NCI-H2171 (cell line): ENCODE measurements at regions not wholly inside any gene's neighbourhood (a gene's known extent, or its start where the extent isn't known, plus 50 kb on each side); places are given as distances from the start of the nearest gene placed in this dataset.
"Not testable (repeated sequence)": the region's sequence is repeated elsewhere in the genome, so short reads cannot be mapped to it uniquely, and the experiment has no call there.

ENCODE experiments used
- DNase-seq: peaks from one replicate; lab custom pipeline; 2025; lab: John Stamatoyannopoulos, UW

- not testable (repeated sequence) for DNase-seq
Observed at GRCh38 chr5:176060472-176061268, 92.6 kb upstream of the THOC3 start.

DNA sequence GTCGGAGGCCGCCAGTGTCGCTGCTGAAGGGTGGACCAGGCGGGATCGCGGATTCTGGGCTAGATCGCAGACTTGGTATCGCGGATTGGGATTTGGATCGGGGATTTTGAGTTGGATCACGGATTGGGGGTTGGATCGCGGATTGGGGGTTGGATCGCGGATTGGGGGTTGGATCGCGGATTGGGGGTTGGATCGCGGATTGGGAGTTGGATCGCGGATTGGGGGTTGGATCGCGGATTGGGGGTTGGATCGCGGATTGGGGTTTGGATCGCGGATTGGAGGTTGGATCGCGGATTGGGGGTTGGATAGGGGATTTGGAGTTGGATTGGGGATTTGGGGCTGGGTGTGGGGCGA is 93.1 kb upstream of the THOC3 start:
- DNase-seq: not testable (repeated sequence)

DNA sequence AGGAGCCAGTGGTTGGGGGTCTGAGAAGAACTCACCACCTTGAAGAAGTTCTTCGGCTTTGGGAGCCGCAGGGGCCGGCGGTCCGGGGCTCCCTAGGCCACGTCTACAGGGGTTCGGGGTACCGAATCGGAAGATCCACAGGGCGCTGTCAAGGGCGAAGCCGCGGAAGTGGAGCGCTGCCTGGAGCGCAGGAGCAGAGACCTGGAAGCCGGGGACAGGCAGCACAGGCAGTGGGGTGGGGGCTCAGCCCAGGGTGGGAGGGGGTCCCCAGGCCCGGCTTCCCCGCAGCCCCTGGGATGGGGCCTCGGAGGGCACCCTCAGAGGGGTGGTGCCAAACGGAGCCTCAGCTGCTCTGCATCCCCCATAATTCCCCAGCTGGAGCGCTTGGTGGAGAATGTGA is 93.5 kb upstream of the THOC3 start:
- DNase-seq: not testable (repeated sequence)

GRCh38 chr5:176066262-176066945 is 98.3 kb upstream of the THOC3 start:
- not testable (repeated sequence) for DNase-seq

DNA sequence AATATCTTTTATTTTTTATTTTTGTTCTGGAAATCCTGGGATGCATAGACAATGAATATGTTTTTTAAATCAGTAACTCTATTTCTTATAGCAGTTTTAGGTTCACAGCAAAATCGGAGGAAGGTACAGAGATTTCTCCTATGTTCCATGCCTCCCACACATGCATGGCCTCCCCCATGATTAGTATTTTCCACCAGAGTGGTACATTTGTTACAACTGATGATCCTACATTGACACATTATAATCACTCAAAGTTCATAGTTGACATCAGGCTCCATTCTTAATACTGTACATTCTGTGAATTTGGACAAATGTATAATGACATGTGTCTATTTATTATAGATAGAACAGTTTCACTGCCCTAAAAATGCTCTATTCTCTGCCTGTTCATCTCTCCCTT is 99.0 kb upstream of the THOC3 start:
- not testable (repeated sequence) for DNase-seq

DNA sequence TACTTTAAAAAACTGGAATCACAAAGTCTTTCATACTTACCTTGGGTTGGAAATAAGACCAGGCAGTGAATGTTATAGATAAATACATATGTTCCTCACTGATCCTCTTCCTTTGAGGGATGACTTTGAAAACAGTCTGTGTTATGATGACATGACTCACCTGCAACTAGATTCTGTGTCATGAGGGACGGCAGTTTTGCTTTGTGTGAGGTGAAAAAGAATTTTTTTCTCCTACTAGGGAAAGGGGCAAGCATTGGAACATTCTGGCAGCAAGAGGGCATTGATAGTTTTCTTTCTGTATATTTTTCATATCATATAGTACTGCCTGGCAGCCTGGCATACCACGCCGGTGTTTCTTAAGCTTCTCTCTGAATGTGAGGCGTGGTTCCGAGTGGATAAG is 99.8 kb upstream of the THOC3 start:
- not testable (repeated sequence) for DNase-seq

- not testable (repeated sequence) for DNase-seq
Observed at GRCh38 chr5:176073996-176074571, 106.0 kb upstream of the THOC3 start.

- not testable (repeated sequence) for DNase-seq
Observed at GRCh38 chr5:176083717-176084116, 115.6 kb upstream of the THOC3 start.

DNA sequence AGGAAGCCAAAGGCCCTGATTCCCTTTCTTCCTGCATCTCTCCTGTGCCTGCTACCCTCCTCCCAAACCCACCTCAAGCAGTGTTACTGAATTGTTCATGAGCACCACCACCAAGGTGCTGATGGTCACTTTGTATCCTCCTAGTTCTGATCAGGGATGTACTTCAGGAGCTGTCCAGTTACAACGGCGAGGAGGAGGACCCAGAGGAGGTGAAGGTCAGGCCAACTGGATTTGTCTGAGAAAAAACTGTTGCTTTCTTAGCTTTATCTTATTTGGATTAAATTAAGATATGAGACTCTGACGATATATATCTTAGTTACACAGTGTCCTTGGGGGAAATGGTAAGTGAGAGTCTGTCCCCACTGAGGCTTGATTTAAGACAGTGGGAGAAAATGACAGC is 135.0 kb upstream of the THOC3 start:
- DNase-seq: not testable (repeated sequence)

DNA sequence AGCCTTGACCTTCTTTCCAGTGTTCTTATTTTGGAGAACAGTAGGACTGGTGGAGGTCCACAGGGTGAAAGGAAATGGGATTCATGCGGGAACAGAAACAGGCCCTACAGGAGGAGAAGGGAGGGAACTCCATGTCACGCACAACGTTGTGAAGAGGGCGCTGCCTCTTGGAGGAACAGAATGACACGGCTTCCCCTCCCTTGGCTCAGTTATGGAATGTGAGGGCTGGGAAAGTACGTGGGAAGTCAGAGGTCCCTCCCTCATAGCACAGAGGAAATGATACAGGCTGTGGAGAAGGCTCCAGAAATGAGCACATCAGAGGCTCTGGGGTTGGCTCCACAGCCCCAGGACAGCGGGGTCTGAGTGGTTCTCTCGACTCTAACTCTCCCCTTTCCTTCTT is 125.3 kb upstream of the SIMC1 start:
- DNase-seq: not testable (repeated sequence)

DNA sequence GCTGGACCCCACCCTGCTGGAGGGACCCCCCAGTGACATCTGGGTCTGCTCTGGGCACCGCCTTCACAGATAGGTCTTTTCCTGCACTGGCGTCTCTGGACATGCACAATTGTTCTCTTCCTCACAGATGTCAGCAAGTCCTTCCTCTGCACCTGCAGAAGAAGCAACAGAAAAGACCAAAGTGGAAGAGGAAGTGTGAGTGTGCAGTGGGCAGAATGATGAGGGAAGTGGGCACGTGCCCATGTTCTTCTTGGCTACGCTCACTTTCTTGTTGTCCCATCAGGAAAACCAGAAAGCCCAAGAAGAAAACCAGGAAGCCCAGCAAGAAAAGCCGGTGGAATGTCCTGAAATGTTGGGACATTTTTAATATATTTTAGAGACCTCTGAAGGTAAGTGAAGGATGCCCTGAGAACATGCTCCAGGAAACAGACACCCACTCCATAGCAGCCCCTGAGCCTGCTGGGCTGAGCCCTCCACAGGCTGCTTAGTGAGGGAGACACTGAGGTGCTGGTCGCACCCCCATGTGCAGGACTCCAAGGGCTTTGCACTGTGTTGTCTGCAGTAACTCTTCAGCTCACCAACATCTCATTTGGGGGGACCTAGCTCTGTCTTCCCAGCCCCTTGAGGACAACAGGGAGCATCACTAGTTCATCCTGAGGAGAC is 124.4 kb upstream of the SIMC1 start:
- not testable (repeated sequence) for DNase-seq

GRCh38 chr5:176114825-176115224 is 123.4 kb upstream of the SIMC1 start:
- DNase-seq: not testable (repeated sequence)

DNA sequence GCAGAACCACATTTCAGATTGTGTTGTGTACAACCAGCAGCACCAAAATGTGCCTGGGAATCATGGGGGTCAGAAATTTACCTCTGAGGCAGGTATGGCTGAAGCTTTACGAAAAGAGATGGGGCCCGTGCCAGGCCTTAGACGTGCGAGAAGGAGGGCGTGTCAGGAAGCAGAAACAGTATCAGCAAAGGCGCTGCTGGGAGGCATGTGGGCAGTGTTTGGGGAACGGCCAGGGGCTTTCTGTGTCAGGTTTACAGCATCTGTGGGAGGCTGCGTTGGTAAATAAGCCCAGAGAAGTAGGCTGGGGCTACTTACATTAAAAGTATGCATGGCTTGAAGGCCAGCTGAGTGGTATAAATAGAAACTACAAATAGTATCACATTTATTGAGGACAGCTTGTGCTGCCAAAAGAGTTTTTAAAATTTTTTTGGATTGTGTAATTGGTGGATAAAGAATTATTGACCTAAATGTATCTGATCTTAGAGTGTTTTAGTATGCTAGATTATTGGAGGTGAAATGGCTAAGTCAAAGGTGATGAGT is 120.5 kb upstream of the SIMC1 start:
- not testable (repeated sequence) for DNase-seq

- DNase-seq: not testable (repeated sequence)
Observed at GRCh38 chr5:176122361-176122760, 115.9 kb upstream of the SIMC1 start.

DNA sequence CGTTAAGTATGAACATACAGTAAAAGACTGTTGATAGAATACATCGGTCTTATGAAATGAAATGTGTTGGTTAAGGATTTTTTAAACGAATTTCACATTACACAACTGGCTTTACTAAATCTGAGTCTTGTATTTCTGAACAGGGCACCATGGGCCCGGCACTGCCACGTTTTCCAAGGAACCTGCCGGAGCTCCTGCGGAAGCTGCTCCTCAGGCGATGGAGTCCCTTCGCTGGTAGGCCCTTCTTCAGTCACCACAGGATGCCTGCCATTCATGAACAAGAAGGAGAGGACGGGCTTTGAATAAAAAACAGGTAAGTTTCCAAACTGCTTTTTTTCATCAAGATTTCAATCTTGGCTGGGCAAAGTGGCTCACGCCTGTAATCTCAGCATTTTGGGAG is 114.1 kb upstream of the SIMC1 start:
- DNase-seq: not testable (repeated sequence)

DNA sequence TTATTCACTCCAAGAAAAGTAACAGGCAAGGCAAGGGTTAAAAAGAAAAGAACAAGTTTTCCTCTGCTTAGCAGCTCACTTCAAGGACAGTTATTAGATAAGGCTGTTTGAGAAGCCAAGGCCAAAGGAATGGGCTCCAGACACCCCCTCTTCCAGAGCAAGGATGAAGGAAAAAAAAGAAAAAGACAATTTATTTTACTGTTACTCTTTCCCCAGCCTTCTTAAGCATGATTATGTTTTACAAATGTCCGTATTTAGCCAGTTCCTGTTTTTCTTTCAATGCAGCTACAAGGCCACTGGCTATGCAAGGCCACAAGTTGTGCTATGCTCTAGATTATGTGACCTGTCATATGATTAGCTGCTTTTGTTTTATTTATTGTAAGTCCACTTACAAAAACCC is 106.5 kb upstream of the SIMC1 start:
- DNase-seq: no peak

DNA sequence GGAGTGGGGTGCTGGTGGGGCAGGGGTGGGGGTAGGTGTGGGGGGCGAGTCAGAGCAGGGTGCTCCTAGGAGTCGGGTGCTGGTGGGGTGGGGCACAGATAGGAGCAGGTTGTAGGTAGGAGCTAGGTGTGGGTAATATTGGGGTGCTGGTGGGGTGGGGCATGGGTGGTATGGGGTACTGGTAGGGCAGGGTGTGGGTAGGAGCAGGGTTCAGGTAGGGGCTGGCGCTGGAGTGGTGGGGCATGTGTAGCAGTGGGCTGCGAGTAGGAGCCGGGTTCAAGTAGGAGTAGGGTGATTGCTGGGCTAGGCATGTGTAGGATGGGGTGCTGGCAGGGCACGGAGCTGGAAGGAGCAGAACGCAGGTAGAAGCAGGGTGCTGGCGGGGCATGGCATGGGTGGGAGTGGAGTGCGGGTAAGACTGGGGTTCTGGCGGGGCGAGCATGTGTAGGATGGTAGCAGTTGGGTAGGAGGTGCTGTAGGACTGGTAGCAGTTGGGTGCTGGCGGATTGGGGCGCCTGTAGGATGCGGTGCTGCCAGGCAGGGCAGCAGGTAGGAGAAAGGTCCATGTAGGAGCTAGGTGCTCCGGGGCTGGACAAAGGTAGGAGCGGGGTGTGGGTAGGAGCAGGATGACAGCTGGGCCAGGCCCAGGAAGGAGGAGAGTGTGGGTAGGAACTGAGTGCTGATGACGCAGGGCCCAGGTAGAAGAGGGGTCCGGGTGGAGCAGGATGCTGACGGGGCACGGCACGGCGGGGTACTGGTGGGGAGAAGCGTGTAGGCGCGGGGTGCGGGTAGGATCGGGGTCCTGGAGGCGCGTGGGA is 105.5 kb upstream of the SIMC1 start:
- no peak for DNase-seq

DNA sequence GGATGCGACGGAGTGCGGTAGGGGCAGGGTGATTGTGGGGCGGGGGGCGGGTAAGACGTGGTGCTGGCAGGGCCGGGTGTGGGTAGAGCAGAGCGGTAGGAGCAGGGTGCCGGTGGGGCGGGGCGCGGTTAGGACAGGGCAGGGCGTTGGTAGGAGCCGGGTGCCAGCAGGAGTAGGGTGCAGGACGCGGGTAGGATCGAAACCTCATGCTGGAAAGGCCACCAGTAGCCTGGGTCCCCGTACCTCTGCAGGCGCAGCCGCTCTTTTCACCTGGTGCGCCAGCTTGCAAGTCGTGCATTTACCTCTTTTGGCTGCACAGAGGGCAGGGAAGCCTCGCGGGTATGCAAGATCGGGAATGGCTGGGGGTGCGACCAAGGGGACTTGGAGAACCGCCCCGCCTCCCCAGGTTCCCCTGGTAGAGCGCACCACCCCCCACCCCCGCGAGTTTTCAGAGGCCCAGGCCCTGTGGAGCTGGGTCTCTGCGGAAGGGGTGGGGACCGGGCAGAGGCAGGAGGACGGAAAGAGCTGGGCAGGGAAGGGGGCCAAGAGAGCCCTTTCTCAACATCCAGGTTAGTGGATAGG is 104.8 kb upstream of the SIMC1 start:
- no peak for DNase-seq

- no peak for DNase-seq
Observed at GRCh38 chr5:176133877-176134276, 104.3 kb upstream of the SIMC1 start.

GRCh38 chr5:176134529-176135223 is 103.5 kb upstream of the SIMC1 start:
- DNase-seq: no peak
